Muscle of leg (tissue), 3 donors: ENCODE measurements at regions not wholly inside any gene's neighbourhood (a gene's known extent, or its start where the extent isn't known, plus 50 kb on each side); places are given as distances from the start of the nearest gene placed in this dataset.

Experiments used
- DNase-seq: peaks from one replicate; pipeline ENCODE4 v3.0.0; 2013
- H3K27ac ChIP-seq: one replicate; pipeline ENCODE4 v1.5.1; 2013; ENCODE audit warnings: mild to moderate bottlenecking, low read length, control low read depth
- H3K27me3 ChIP-seq: one replicate; pipeline ENCODE4 v1.6.1; 2013; ENCODE audit warnings: low read length; ENCODE audit not compliant: control insufficient read depth, insufficient read depth
- H3K36me3 ChIP-seq: one replicate; pipeline ENCODE4 v1.6.1; 2013; ENCODE audit warnings: low read length; ENCODE audit not compliant: control insufficient read depth, insufficient read depth
- H3K4me1 ChIP-seq: one replicate; pipeline ENCODE4 v1.6.1; 2013; ENCODE audit warnings: low read length; ENCODE audit not compliant: control insufficient read depth, insufficient read depth
- H3K4me3 ChIP-seq: one replicate; pipeline ENCODE4 v1.5.1; 2013; ENCODE audit warnings: low read length, control low read depth
- H3K9me3 ChIP-seq: replicated peaks from 2 replicates; pipeline ENCODE4 v1.6.1; 2013; ENCODE audit warnings: low read depth, low read length; ENCODE audit not compliant: control insufficient read depth
- WGBS: methylation state at CpG from one replicate; pipeline ENCODE4 v1.1.5; 2013; ENCODE audit warnings: missing lambda C conversion rate; ENCODE audit not compliant: insufficient coverage; 5-methylcytosine and 5-hydroxymethylcytosine counted together

GRCh38 chr7:18216270-18216669 is 188.6 kb upstream of the PRPS1L1 start:
- H3K36me3 ChIP-seq: no peaks in the 10 kb centered on the region
- H3K9me3 ChIP-seq: no peaks in the 10 kb centered on the region
- H3K27ac ChIP-seq: no peak overlapping the region
- H3K4me3 ChIP-seq: no peak overlapping the region
- no CpG with 5 or more reads among the region's 2 CpGs for WGBS
- H3K27me3 ChIP-seq: no peaks in the 10 kb centered on the region
- no peak for DNase-seq
- no peaks in the 10 kb centered on the region for H3K4me1 ChIP-seq

GRCh38 chr7:18221377-18222293 is 194.0 kb upstream of the PRPS1L1 start:
- WGBS: no CpG with 5 or more reads among the region's 2 CpGs
- peak; percentile 63 for DNase-seq
- no peaks in the 10 kb centered on the region for H3K9me3 ChIP-seq
- no peaks in the 10 kb centered on the region for H3K36me3 ChIP-seq
- H3K27me3 ChIP-seq: no peaks in the 10 kb centered on the region
- no peak overlapping the region for H3K4me3 ChIP-seq
- no peaks in the 10 kb centered on the region for H3K4me1 ChIP-seq
- no peak overlapping the region for H3K27ac ChIP-seq

- no peak overlapping the region for H3K27ac ChIP-seq
- H3K27me3 ChIP-seq: no peaks in the 10 kb centered on the region
- no peak overlapping the region for H3K4me3 ChIP-seq
- no peak for DNase-seq
- no peaks in the 10 kb centered on the region for H3K9me3 ChIP-seq
- H3K4me1 ChIP-seq: no peaks in the 10 kb centered on the region
- no peaks in the 10 kb centered on the region for H3K36me3 ChIP-seq
Observed at GRCh38 chr7:18222636-18223035, 195.0 kb upstream of the PRPS1L1 start.

GRCh38 chr7:18224138-18224537 is 196.5 kb upstream of the PRPS1L1 start:
- Histone ChIP-seq H3K27me3 (no peaks in the 10 kb centered on the region), H3K9me3 (no peaks in the 10 kb centered on the region), H3K4me1 (no peaks in the 10 kb centered on the region), H3K36me3 (no peaks in the 10 kb centered on the region), H3K4me3 (no peak overlapping the region), H3K27ac (no peak overlapping the region)
- DNase-seq: no peak
- no CpG with 5 or more reads among the region's 1 CpG for WGBS

- Histone ChIP-seq H3K36me3 (no peaks in the 10 kb centered on the region), H3K27me3 (no peaks in the 10 kb centered on the region), H3K4me1 (no peaks in the 10 kb centered on the region), H3K9me3 (no peaks in the 10 kb centered on the region), H3K27ac (no peak overlapping the region), H3K4me3 (no peak overlapping the region)
- DNase-seq: peak; percentile 49
Observed at GRCh38 chr7:18225067-18225466, 197.4 kb upstream of the PRPS1L1 start.

- Histone ChIP-seq H3K27ac (no peak overlapping the region), H3K9me3 (no peaks in the 10 kb centered on the region), H3K27me3 (no peaks in the 10 kb centered on the region), H3K36me3 (no peaks in the 10 kb centered on the region), H3K4me1 (no peaks in the 10 kb centered on the region), H3K4me3 (no peak overlapping the region)
- no peak for DNase-seq
- 66% methylated on average over 2 of the region's 2 CpGs for WGBS
Observed at GRCh38 chr7:18226598-18226997, 199.0 kb upstream of the PRPS1L1 start.

GRCh38 chr7:18228686-18229085 is 201.0 kb upstream of the PRPS1L1 start:
- H3K27ac ChIP-seq: no peak overlapping the region
- H3K36me3 ChIP-seq: no peaks in the 10 kb centered on the region
- H3K27me3 ChIP-seq: no peaks in the 10 kb centered on the region
- WGBS: no CpG with 5 or more reads among the region's 2 CpGs
- H3K4me1 ChIP-seq: no peaks in the 10 kb centered on the region
- DNase-seq: no peak
- H3K4me3 ChIP-seq: no peak overlapping the region
- H3K9me3 ChIP-seq: no peaks in the 10 kb centered on the region

GRCh38 chr7:18230271-18230670 is 202.6 kb upstream of the PRPS1L1 start:
- WGBS: 79% methylated on average over 6 of the region's 8 CpGs
- H3K9me3 ChIP-seq: no peaks in the 10 kb centered on the region

GRCh38 chr7:18231854-18232253 is 204.2 kb upstream of the PRPS1L1 start:
- no peak for DNase-seq
- Histone ChIP-seq H3K27me3 (no peaks in the 10 kb centered on the region), H3K4me1 (no peaks in the 10 kb centered on the region), H3K9me3 (no peaks in the 10 kb centered on the region), H3K36me3 (no peaks in the 10 kb centered on the region), H3K4me3 (no peak overlapping the region), H3K27ac (no peak overlapping the region)
- WGBS: no CpG with 5 or more reads among the region's 4 CpGs

More at GRCh38 chr7:18230271-18230670, 202.6 kb upstream of the PRPS1L1 start:
- DNase-seq: no peak
- no peak overlapping the region for H3K27ac ChIP-seq
- no peaks in the 10 kb centered on the region for H3K4me1 ChIP-seq
- H3K36me3 ChIP-seq: no peaks in the 10 kb centered on the region
- H3K27me3 ChIP-seq: no peaks in the 10 kb centered on the region
- H3K4me3 ChIP-seq: no peak overlapping the region

GRCh38 chr7:18234519-18234918 is 206.9 kb upstream of the PRPS1L1 start:
- no peaks in the 10 kb centered on the region for H3K4me1 ChIP-seq
- no peaks in the 10 kb centered on the region for H3K36me3 ChIP-seq
- no peaks in the 10 kb centered on the region for H3K27me3 ChIP-seq
- DNase-seq: no peak
- no peaks in the 10 kb centered on the region for H3K9me3 ChIP-seq
- WGBS: no CpG with 5 or more reads among the region's 2 CpGs
- no peak overlapping the region for H3K27ac ChIP-seq
- H3K4me3 ChIP-seq: no peak overlapping the region

- Histone ChIP-seq H3K36me3 (no peaks in the 10 kb centered on the region), H3K9me3 (no peaks in the 10 kb centered on the region), H3K27ac (no peak overlapping the region), H3K27me3 (no peaks in the 10 kb centered on the region), H3K4me3 (no peak overlapping the region), H3K4me1 (no peaks in the 10 kb centered on the region)
- no CpG with 5 or more reads among the region's 2 CpGs for WGBS
- no peak for DNase-seq
Observed at GRCh38 chr7:18235819-18236218, 208.2 kb upstream of the PRPS1L1 start.
